ENCODE measurements at regions not wholly inside any gene's neighbourhood (a gene's known extent, or its start where the extent isn't known, plus 50 kb on each side); places are given as distances from the start of the nearest gene placed in this dataset.

GRCh38 chr21:38691631-38692030 is 114.1 kb upstream of the ETS2 start:
- no peak for DNase-seq (ENCODE audit: low read depth in 2 of 2, low spot score in 1 of 2)

- no peak for DNase-seq (ENCODE audit: low read depth in 2 of 2, low spot score in 1 of 2)
These were observed 109.2 kb upstream of the ETS2 start for GRCh38 chr21:38696579-38696978.

GRCh38 chr21:38699048-38699447 is 106.7 kb upstream of the ETS2 start:
- DNase-seq (ENCODE audit: low read depth in 2 of 2, low spot score in 1 of 2), result no peak

GRCh38 chr21:38702196-38702595 is 103.5 kb upstream of the ETS2 start:
- no peak for DNase-seq (ENCODE audit: low read depth in 2 of 2, low spot score in 1 of 2)

- no peak for DNase-seq (ENCODE audit: low read depth in 2 of 2, low spot score in 1 of 2)
These were observed 95.9 kb upstream of the ETS2 start for GRCh38 chr21:38709876-38710275.

- DNase-seq (ENCODE audit: low read depth in 2 of 2, low spot score in 1 of 2), result no peak
These were observed 93.7 kb upstream of the ETS2 start for GRCh38 chr21:38712071-38712470.

GRCh38 chr21:38712664-38713063 is 93.1 kb upstream of the ETS2 start:
- no peak for DNase-seq (ENCODE audit: low read depth in 2 of 2, low spot score in 1 of 2)

GRCh38 chr21:38714039-38714817 is 91.5 kb upstream of the ETS2 start:
- no peak for DNase-seq (ENCODE audit: low read depth in 2 of 2, low spot score in 1 of 2)

- DNase-seq (ENCODE audit: low read depth in 2 of 2, low spot score in 1 of 2), result no peak
These were observed 90.7 kb upstream of the ETS2 start for GRCh38 chr21:38714999-38715398.

- DNase-seq (ENCODE audit: low read depth in 2 of 2, low spot score in 1 of 2), result no peak
These were observed 89.6 kb upstream of the ETS2 start for GRCh38 chr21:38716088-38716487.

GRCh38 chr21:38716942-38717341 is 88.8 kb upstream of the ETS2 start:
- no peak for DNase-seq (ENCODE audit: low read depth in 2 of 2, low spot score in 1 of 2)

GRCh38 chr21:38718481-38718880 is 87.2 kb upstream of the ETS2 start:
- no peak for DNase-seq (ENCODE audit: low read depth in 2 of 2, low spot score in 1 of 2)

- DNase-seq (ENCODE audit: low read depth in 2 of 2, low spot score in 1 of 2), result no peak
These were observed 85.7 kb upstream of the ETS2 start for GRCh38 chr21:38720074-38720473.

GRCh38 chr21:38721055-38721454 is 84.7 kb upstream of the ETS2 start:
- DNase-seq (ENCODE audit: low read depth in 2 of 2, low spot score in 1 of 2), result no peak

- no peak for DNase-seq (ENCODE audit: low read depth in 2 of 2, low spot score in 1 of 2)
These were observed 83.8 kb upstream of the ETS2 start for GRCh38 chr21:38721958-38722357.

- no peak for DNase-seq (ENCODE audit: low read depth in 2 of 2, low spot score in 1 of 2)
These were observed 80.3 kb upstream of the ETS2 start for GRCh38 chr21:38725196-38726157.

- DNase-seq (ENCODE audit: low read depth in 2 of 2, low spot score in 1 of 2), result no peak
These were observed 79.2 kb upstream of the ETS2 start for GRCh38 chr21:38726482-38726881.

GRCh38 chr21:38729291-38729690 is 76.4 kb upstream of the ETS2 start:
- no peak for DNase-seq (ENCODE audit: low read depth in 2 of 2, low spot score in 1 of 2)

GRCh38 chr21:38729754-38730379 is 75.9 kb upstream of the ETS2 start:
- DNase-seq (ENCODE audit: low read depth in 2 of 2, low spot score in 1 of 2), result no peak

GRCh38 chr21:38733972-38734546 is 71.7 kb upstream of the ETS2 start:
- DNase-seq (ENCODE audit: low read depth in 2 of 2, low spot score in 1 of 2), result peak; percentile 53

GRCh38 chr21:38734646-38735365 is 70.9 kb upstream of the ETS2 start:
- no peak for DNase-seq (ENCODE audit: low read depth in 2 of 2, low spot score in 1 of 2)

Measured in stimulated activated CD8-positive, alpha-beta memory T cell treated with anti-CD3 and anti-CD28 coated beads, Interleukin-4, amount 100 ng/mL, for 1 hour (primary cell).